ENCODE measurements at regions not wholly inside any gene's neighbourhood (a gene's known extent, or its start where the extent isn't known, plus 50 kb on each side); places are given as distances from the start of the nearest gene placed in this dataset.

GRCh38 chr7:52253953-52254352 is 781.5 kb upstream of the POM121L12 start:
- H3K14ac ChIP-seq (replicated peaks; ENCODE audit: low read depth, low read length) = no peak overlapping the region
- TF ChIP-seq ELK1 (IDR thresholded peaks at IDR 0.05; ENCODE audit: borderline replicate concordance, low read depth, low read length) (no peak), RCOR1 (IDR thresholded peaks at IDR 0.05; ENCODE audit: insufficient replicate concordance, low read length) (no peak)
- H2BK15ac ChIP-seq (ENCODE audit: low read depth, low read length) = no peak overlapping the region
- POLR2A ChIA-PET (ENCODE audit: unreplicated experiment) = no interaction called here
- dilution Hi-C loops (cut with HindIII; ENCODE audit: low sequenced_read_pairs, unreplicated experiment) (no loop called here), in situ Hi-C loops (cut with MboI; ENCODE audit: low sequenced_read_pairs) (no loop called here), intact Hi-C loops (cut with micrococcal nuclease) (no loop called here)
- H2AK9ac ChIP-seq (replicated peaks; ENCODE audit: low read depth, low read length, poor library complexity) = no peak overlapping the region
- H3K18ac ChIP-seq (ENCODE audit: low read depth, low read length) = no peak overlapping the region
- no peak overlapping the region for H2BK120ac ChIP-seq (ENCODE audit: low read depth, low read length)
- H3K36me3 ChIP-seq (ENCODE audit: control insufficient read depth, insufficient read depth, low read length) = no peaks in the 10 kb centered on the region
- H2AFZ ChIP-seq (replicated peaks; ENCODE audit: low read length, poor library complexity) = no peak overlapping the region
- no peak overlapping the region for H3K27ac ChIP-seq (ENCODE audit: insufficient read depth, low read length)
- no TSS peak for BruUV-seq (replicated peaks)
- no peak overlapping the region for H4K91ac ChIP-seq (ENCODE audit: insufficient read depth, low read depth, low read length)
- H3K4me3 ChIP-seq (ENCODE audit: insufficient read depth, low read depth, low read length) = no peak overlapping the region
- H2BK5ac ChIP-seq (ENCODE audit: low read depth, low read length, poor library complexity, severe bottlenecking) = no peak overlapping the region
- no peak overlapping the region for H3K9ac ChIP-seq (ENCODE audit: low read depth, low read length)
- no peak overlapping the region for H3K4me2 ChIP-seq (ENCODE audit: low read depth, low read length)
- H4K5ac ChIP-seq (ENCODE audit: low read depth, low read length) = no peak overlapping the region
- no peak overlapping the region for H3K23ac ChIP-seq (ENCODE audit: low read depth, low read length)
- CTCF ChIA-PET = no interaction called here
- H3K9me1 ChIP-seq (ENCODE audit: insufficient read depth, low read length) = no peaks in the 10 kb centered on the region
- H3K4ac ChIP-seq (ENCODE audit: low read depth, low read length) = no peak overlapping the region
- H2AK5ac ChIP-seq (ENCODE audit: low read depth, low read length) = no peak overlapping the region
- no peaks in the 10 kb centered on the region for H3K27me3 ChIP-seq (ENCODE audit: control insufficient read depth, insufficient read depth, low read length)
- no CpG with 5 or more reads among the region's 5 CpGs for WGBS, 2 experiments (ENCODE audit: extremely low coverage in 2 of 2, insufficient read length in 1 of 2)
- H3K9me3 ChIP-seq (ENCODE audit: control insufficient read depth, insufficient read depth, low read length) = peaks cover 14% of the 10 kb centered on the region
- ATAC-seq (ENCODE audit: low read depth) (no peak), DNase-seq (no peak)
- no peak overlapping the region for H3K56ac ChIP-seq (ENCODE audit: extremely low read depth, insufficient read depth, low read length)
- no peak overlapping the region for H2BK20ac ChIP-seq (ENCODE audit: low read depth, low read length)
- H3K79me1 ChIP-seq (ENCODE audit: low read depth in 1 of 2, low read length in 2 of 2) = no peaks in the 10 kb centered on the region
- H3K4me1 ChIP-seq (ENCODE audit: control insufficient read depth, insufficient read depth, low read length) = no peaks in the 10 kb centered on the region
- H4K8ac ChIP-seq (ENCODE audit: low read depth in 2 of 2, low read length in 2 of 2) = no peak overlapping the region
- H4K20me1 ChIP-seq (ENCODE audit: insufficient read depth, low read length) = no peaks in the 10 kb centered on the region
